T-cell (primary cell): ENCODE measurements at regions not wholly inside any gene's neighbourhood (a gene's known extent, or its start where the extent isn't known, plus 50 kb on each side); places are given as distances from the start of the nearest gene placed in this dataset.

Source experiments
- ATAC-seq, 4 experiments: fragments of 200-7000 bp in 3 of 4; fragments of 150-1000 bp in 1 of 4; cut with Tn5 transposase; replicated peaks in 1 of 4; 1 replicate in 3 of 4; 2 replicates in 1 of 4; pipeline ENCODE4 v1.10.0; 2021; ENCODE audit warnings: moderate library complexity in 3 of 4, mild to moderate bottlenecking in 2 of 4, moderate number of reproducible peaks in 1 of 4
- CTCF ChIA-PET, 2 donors: fragments of 300-600 bp; sonication (Branson Sonifier 250); formaldehyde crosslinking; loops; one replicate each; lab custom pipeline; 2022; ENCODE audit warnings: antibody characterized with exemption in 2 of 2; lab: Charles Lee
- POLR2A ChIA-PET, 2 donors: fragments of 300-600 bp; sonication (Branson Sonifier 250); formaldehyde crosslinking; loops; one replicate each; lab custom pipeline; 2022; ENCODE audit warnings: antibody characterized with exemption in 2 of 2; lab: Charles Lee
- DNase-seq, 35 experiments: peaks; one replicate each; pipeline versions ENCODE4 v3.0.0 to v3.0.0-alpha.2; 2013 to 2023
- H3K27ac ChIP-seq: one replicate; pipeline ENCODE4 v1.5.1; 2013; ENCODE audit warnings: low read length
- H3K27me3 ChIP-seq, 2 experiments: replicated peaks in 1 of 2; 1 replicate in 1 of 2; 2 replicates in 1 of 2; pipeline versions ENCODE4 v1.6.1 to v1.7.0; 2013; ENCODE audit warnings: low read length in 1 of 2, mixed read lengths in 1 of 2; ENCODE audit not compliant: control insufficient read depth in 2 of 2, insufficient read depth in 2 of 2; ENCODE audit errors: extremely low read depth in 1 of 2
- H3K36me3 ChIP-seq, 2 donors: 1 replicate in 1 of 2; 2 replicates in 1 of 2; pipeline versions ENCODE4 v1.6.1 to v1.7.0; 2013; ENCODE audit warnings: low read length in 1 of 2; ENCODE audit not compliant: control insufficient read depth in 2 of 2, insufficient read depth in 1 of 2; ENCODE audit errors: extremely low read depth in 1 of 2
- H3K4me1 ChIP-seq, 2 experiments: 1 replicate in 1 of 2; 2 replicates in 1 of 2; pipeline versions ENCODE4 v1.6.1 to v1.7.0; 2013; ENCODE audit warnings: low read length in 2 of 2, mixed read lengths in 1 of 2; ENCODE audit not compliant: insufficient read depth in 2 of 2, control insufficient read depth in 1 of 2; ENCODE audit errors: extremely low read depth in 1 of 2
- H3K4me3 ChIP-seq, 2 donors: 1 replicate in 1 of 2; 2 replicates in 1 of 2; pipeline versions ENCODE4 v1.5.1 to v1.7.0; 2013; ENCODE audit warnings: mild to moderate bottlenecking in 2 of 2, low read length in 1 of 2, moderate library complexity in 1 of 2; ENCODE audit not compliant: control insufficient read depth in 1 of 2; ENCODE audit errors: extremely low read depth in 1 of 2
- H3K9me3 ChIP-seq: 2 replicates; pipeline ENCODE4 v1.7.0; 2013
- H3K27ac Mint-ChIP-seq, 2 donors: one replicate each; pipeline ENCODE4 v1.8.0; 2020 to 2021; ENCODE audit warnings: mild to moderate bottlenecking in 2 of 2, mixed read lengths in 2 of 2
- H3K27me3 Mint-ChIP-seq, 2 donors: one replicate each; pipeline ENCODE4 v1.8.0; 2021 to 2022; ENCODE audit warnings: mixed read lengths in 2 of 2
- H3K36me3 Mint-ChIP-seq: one replicate; pipeline ENCODE4 v1.8.0; 2021; ENCODE audit warnings: mixed read lengths
- H3K4me1 Mint-ChIP-seq, 3 donors: one replicate each; pipeline ENCODE4 v1.8.0; 2020 to 2022; ENCODE audit warnings: mixed read lengths in 3 of 3, mild to moderate bottlenecking in 1 of 3
- H3K4me3 Mint-ChIP-seq, 3 donors: one replicate each; pipeline ENCODE4 v1.8.0; 2020 to 2022; ENCODE audit warnings: mild to moderate bottlenecking in 3 of 3, mixed read lengths in 3 of 3, moderate library complexity in 3 of 3
- H3K9me3 Mint-ChIP-seq, 3 donors: one replicate each; pipeline ENCODE4 v1.8.0; 2020 to 2022; ENCODE audit warnings: mixed read lengths in 3 of 3
- WGBS: methylation state at CpG from one replicate; pipeline ENCODE4 v1.1.5; 2013; ENCODE audit warnings: missing lambda C conversion rate; ENCODE audit not compliant: insufficient coverage; 5-methylcytosine and 5-hydroxymethylcytosine counted together

DNA sequence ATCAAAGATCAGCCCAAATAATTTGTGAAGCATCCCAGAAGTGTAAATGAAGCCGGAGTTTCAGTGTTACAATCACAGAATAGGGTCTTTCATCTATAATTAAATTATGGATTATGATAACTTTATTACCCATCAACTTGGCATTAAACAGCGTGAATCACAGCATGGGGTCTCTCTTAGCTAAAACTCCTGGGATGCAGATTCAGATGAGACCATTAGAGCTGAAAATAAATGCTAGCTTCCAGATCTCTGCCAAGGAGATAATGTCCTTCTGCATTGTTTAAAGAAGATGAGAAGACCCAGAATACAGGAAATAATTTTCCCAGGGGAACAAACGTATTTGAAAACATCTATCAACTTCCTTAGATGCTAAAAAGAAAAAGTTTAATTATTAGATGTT lies 546.0 kb upstream of the PCDH9 start:
- DNase-seq (no peak), ATAC-seq (no peak)
- Mint-ChIP-seq H3K27me3 (no peaks in the 10 kb centered on the region), H3K27ac (no peak overlapping the region), H3K4me1 (no peaks in the 10 kb centered on the region), H3K36me3 (no peaks in the 10 kb centered on the region), H3K9me3 (peaks cover 6 to 17% (median 13%) of the 10 kb centered on the region in 3 donors), H3K4me3 (no peak overlapping the region)
- H3K27me3 ChIP-seq = no peaks in the 10 kb centered on the region
- POLR2A ChIA-PET = no interaction called here
- CTCF ChIA-PET = no interaction called here
- no peaks in the 10 kb centered on the region for H3K9me3 ChIP-seq
- no peaks in the 10 kb centered on the region for H3K4me1 ChIP-seq
- H3K27ac ChIP-seq = no peak overlapping the region
- no CpG with 5 or more reads among the region's 3 CpGs for WGBS
- H3K4me3 ChIP-seq = no peak overlapping the region
- H3K36me3 ChIP-seq = no peaks in the 10 kb centered on the region

DNA sequence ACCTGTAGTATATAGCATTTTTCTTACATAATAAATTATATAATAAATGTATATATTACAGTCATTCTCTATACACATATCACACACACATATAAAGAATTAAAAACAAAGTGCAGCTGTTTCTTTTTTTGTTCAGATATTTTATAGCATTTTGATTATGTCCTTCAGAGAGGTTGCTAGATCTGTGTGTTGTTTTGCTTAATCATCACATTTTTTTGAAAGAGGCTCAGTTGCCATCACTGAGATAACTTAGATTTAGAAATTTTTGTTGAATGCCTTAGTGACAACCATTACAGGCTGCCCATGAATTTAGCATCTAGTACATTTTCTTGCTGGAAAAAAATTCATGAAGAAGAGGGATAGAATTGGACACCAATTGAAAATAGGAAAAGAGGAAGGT lies 545.2 kb upstream of the PCDH9 start:
- Histone ChIP-seq H3K9me3 (no peaks in the 10 kb centered on the region), H3K27ac (no peak overlapping the region), H3K4me3 (no peak overlapping the region), H3K36me3 (no peaks in the 10 kb centered on the region), H3K27me3 (no peaks in the 10 kb centered on the region), H3K4me1 (no peaks in the 10 kb centered on the region)
- CTCF ChIA-PET = no interaction called here
- ATAC-seq (no peak), DNase-seq (no peak)
- H3K36me3 Mint-ChIP-seq = no peaks in the 10 kb centered on the region
- no peak overlapping the region for H3K27ac Mint-ChIP-seq
- POLR2A ChIA-PET = no interaction called here
- no peaks in the 10 kb centered on the region for H3K4me1 Mint-ChIP-seq
- no peaks in the 10 kb centered on the region for H3K27me3 Mint-ChIP-seq
- no peak overlapping the region for H3K4me3 Mint-ChIP-seq
- H3K9me3 Mint-ChIP-seq = peaks cover 6 to 15% (median 12%) of the 10 kb centered on the region in 3 donors

DNA sequence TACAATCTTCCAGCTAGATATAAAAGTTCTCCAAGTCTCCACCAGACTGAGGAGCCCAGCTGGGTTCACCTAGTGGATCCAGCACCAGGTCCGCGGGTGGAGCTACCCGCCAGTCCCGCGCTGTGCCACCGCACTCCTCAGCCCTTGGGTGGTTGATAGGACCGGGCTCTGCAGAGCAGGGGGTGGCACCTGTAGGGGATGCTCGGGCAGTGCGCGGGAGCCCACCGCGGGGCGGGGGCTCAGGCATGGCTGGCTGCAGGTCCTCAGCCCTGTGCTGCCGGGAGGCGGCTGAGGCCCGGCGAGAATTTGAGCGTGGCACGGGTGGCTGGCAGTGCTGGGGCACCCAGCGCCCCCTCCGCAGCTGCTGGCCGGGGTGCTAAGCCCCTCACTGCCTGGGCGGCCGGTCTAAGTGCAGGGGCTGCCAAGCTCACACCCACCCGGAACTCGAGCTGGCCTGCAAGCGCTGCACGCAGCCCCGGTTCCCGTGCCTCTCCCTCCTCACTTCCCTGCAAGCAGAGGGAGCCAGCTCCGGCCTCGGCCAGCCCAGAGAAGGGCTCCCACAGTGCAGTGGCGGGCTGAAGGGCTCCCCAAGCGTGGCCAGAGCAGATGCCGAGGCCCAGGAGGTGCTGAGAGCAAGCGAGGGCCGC lies 542.8 kb upstream of the PCDH9 start:
- peaks cover 6 to 23% (median 18%) of the 10 kb centered on the region in 3 donors for H3K9me3 Mint-ChIP-seq
- Histone ChIP-seq H3K36me3 (no peaks in the 10 kb centered on the region), H3K9me3 (no peaks in the 10 kb centered on the region), H3K4me3 (no peak overlapping the region), H3K4me1 (no peaks in the 10 kb centered on the region), H3K27ac (no peak overlapping the region), H3K27me3 (no peaks in the 10 kb centered on the region)
- 87% methylated on average over 27 of the region's 37 CpGs for WGBS
- H3K27ac Mint-ChIP-seq = no peak overlapping the region
- no peaks in the 10 kb centered on the region for H3K36me3 Mint-ChIP-seq
- POLR2A ChIA-PET = no interaction called here
- CTCF ChIA-PET = no interaction called here
- no peak for DNase-seq
- H3K27me3 Mint-ChIP-seq = no peaks in the 10 kb centered on the region
- no peak for ATAC-seq
- H3K4me1 Mint-ChIP-seq = no peaks in the 10 kb centered on the region
- no peak overlapping the region for H3K4me3 Mint-ChIP-seq

DNA sequence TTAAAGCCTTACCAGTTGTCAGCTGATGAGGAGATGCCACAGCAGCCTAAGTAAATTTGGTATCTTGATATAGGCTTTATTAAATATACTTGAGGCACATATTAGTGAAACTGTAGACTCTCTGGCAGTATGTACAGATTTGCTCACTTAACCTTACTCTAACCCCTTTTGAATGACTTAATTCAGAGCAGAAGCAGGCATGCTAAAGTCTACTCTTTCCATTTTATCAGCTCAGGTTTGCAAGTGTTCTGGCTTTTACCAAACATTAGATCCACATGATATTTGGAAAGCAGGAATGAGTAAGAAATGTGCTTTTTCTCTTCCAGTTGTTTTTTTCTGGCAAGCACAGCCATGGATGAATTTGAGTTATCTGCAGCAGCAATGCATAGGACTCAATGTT lies 541.0 kb upstream of the PCDH9 start:
- no peaks in the 10 kb centered on the region for H3K4me1 ChIP-seq
- no peak for DNase-seq
- no peak overlapping the region for H3K4me3 ChIP-seq
- no peaks in the 10 kb centered on the region for H3K36me3 Mint-ChIP-seq
- CTCF ChIA-PET = no interaction called here
- H3K9me3 Mint-ChIP-seq = peaks cover 11 to 24% (median 17%) of the 10 kb centered on the region in 3 donors
- H3K27me3 Mint-ChIP-seq = no peaks in the 10 kb centered on the region
- no peaks in the 10 kb centered on the region for H3K9me3 ChIP-seq
- no peaks in the 10 kb centered on the region for H3K36me3 ChIP-seq
- POLR2A ChIA-PET = no interaction called here
- H3K27me3 ChIP-seq = no peaks in the 10 kb centered on the region
- H3K27ac Mint-ChIP-seq = no peak overlapping the region
- H3K4me3 Mint-ChIP-seq = no peak overlapping the region
- no peak for ATAC-seq
- no peak overlapping the region for H3K27ac ChIP-seq
- H3K4me1 Mint-ChIP-seq = no peaks in the 10 kb centered on the region

DNA sequence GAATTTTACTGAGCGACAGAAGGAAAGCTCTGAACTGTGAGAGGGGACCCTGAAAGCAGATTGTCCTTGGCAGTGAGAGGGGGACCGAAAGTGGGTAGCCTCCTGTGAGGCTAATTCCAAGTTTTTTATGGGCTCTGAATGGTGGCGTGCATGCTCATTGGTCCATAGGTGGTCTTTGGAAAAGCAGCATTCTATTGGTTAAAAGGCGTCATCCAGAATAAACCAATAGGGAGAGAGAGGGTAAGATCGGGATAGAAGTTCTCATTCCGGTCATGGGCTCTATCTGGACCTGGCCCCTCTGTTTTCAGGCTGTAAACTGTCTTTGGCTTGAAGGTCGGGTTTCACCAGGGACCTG lies 539.8 kb upstream of the PCDH9 start:
- no peaks in the 10 kb centered on the region for H3K9me3 ChIP-seq
- no peaks in the 10 kb centered on the region for H3K4me1 ChIP-seq
- Mint-ChIP-seq H3K36me3 (no peaks in the 10 kb centered on the region), H3K27ac (no peak overlapping the region), H3K4me1 (no peaks in the 10 kb centered on the region), H3K4me3 (no peak overlapping the region), H3K27me3 (no peaks in the 10 kb centered on the region), H3K9me3 (peaks cover 13 to 30% (median 14%) of the 10 kb centered on the region in 3 donors)
- ChIA-PET CTCF (no interaction called here), POLR2A (no interaction called here)
- DNase-seq (no peak), ATAC-seq (no peak)
- no peak overlapping the region for H3K4me3 ChIP-seq
- no peaks in the 10 kb centered on the region for H3K36me3 ChIP-seq
- 86% methylated on average over 6 of the region's 7 CpGs for WGBS
- H3K27ac ChIP-seq = no peak overlapping the region
- H3K27me3 ChIP-seq = no peaks in the 10 kb centered on the region

DNA sequence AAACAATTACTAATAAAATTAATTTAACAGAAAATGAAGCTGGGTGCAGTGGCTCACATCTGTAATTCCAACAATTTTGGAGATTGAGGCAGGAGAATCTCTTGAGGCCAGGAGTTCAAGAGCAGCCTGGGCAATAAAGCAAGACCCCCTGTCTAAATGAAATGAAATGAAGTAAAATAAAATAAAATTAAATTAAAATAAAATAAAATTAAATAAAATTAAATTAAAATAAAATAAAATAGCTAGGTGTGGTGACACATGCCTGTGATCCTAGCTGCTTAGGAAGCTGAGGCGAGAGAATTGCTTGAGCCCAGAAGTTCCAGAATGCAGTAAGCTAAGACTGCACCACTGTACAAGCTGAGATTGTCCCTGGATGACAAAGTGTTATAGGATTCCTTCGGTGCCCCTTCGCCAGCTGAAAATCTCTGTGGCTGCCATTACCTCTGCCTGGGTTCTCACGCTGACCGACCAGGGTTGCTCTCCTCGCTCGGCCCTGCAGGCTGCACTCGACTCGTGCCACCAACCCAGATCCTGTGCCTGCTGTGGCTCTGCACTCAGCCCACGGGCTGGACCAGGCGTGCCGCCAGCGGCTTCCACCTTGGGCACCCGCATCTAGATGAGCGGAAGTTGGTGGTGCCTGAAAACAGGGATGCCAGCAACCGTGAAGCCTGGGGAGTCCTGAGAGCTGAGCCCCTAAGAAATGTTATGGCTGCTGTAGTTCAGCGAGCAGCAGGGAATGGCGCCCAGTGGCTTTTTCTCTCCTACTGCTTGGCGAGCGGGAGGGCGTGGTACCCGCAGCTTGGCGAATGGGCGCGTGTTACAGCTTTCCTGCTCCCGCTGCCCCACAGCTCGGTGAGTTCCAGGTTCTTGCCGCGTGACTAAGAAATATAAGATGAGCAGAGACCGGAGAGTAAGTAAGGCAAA lies 539.2 kb upstream of the PCDH9 start:
- Histone ChIP-seq H3K27me3 (no peaks in the 10 kb centered on the region), H3K36me3 (no peaks in the 10 kb centered on the region), H3K9me3 (no peaks in the 10 kb centered on the region), H3K4me3 (no peak overlapping the region), H3K4me1 (no peaks in the 10 kb centered on the region), H3K27ac (no peak overlapping the region)
- 92% methylated on average over 30 of the region's 30 CpGs for WGBS
- no peak overlapping the region for H3K27ac Mint-ChIP-seq
- ATAC-seq (no peak), DNase-seq (no peak)
- ChIA-PET POLR2A (no interaction called here), CTCF (no interaction called here)
- H3K36me3 Mint-ChIP-seq = no peaks in the 10 kb centered on the region
- peaks cover 14 to 31% (median 15%) of the 10 kb centered on the region in 3 donors for H3K9me3 Mint-ChIP-seq
- no peaks in the 10 kb centered on the region for H3K27me3 Mint-ChIP-seq
- no peak overlapping the region for H3K4me3 Mint-ChIP-seq
- H3K4me1 Mint-ChIP-seq = no peaks in the 10 kb centered on the region
